ENCODE measurements at regions not wholly inside any gene's neighbourhood (a gene's known extent, or its start where the extent isn't known, plus 50 kb on each side); places are given as distances from the start of the nearest gene placed in this dataset.

- TF ChIP-seq CTCF (IDR thresholded peaks at IDR 0.05; ENCODE audit: low read length) (no peak), EZH2 (IDR thresholded peaks at IDR 0.05; ENCODE audit: borderline replicate concordance, low read length) (no peak)
Observed at GRCh38 chr1:90476411-90476810, 240.7 kb downstream of the BARHL2 start.
